AG10803 (cell line): ENCODE measurements at regions not wholly inside any gene's neighbourhood (a gene's known extent, or its start where the extent isn't known, plus 50 kb on each side); places are given as distances from the start of the nearest gene placed in this dataset.
"Not testable (repeated sequence)": the region's sequence is repeated elsewhere in the genome, so short reads cannot be mapped to it uniquely, and the experiment has no call there.

Source experiments
- DNase-seq: peaks from one replicate; pipeline ENCODE4 v3.0.0; 2010; ENCODE audit warnings: low read depth
- H3K4me3 ChIP-seq: 2 replicates; pipeline ENCODE4 v1.5.1; 2011; ENCODE audit warnings: mild to moderate bottlenecking, low read length, control low read depth
- CTCF ChIP-seq: conservative IDR thresholded peaks from 2 replicates; pipeline ENCODE4 v1.5.1; 2011; ENCODE audit warnings: mild to moderate bottlenecking, low read length, control low read depth, inconsistent platforms

DNA sequence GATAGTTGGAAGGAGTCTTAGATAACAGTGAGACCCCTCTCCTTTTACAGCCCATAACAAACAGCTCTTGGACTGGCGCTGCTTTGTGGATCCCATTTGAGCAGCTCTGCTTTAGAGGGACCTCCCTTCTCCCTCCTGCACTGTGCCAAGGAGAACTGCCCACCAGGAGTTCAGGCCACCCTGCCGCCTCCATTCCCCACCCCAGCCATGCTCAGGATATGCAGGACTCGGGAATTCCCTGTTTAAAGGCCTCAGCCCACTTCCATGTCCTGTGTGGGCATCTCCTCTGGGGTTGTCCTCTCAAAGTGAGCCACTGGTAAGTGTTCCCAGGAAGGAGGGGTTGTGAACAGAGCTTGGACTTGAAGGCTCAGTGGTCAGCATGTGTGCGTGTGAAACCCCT lies 78.9 kb upstream of the ADRA1D start:
- DNase-seq = no peak
- TF ChIP-seq CTCF = no peak
- H3K4me3 ChIP-seq = no peak overlapping the region

DNA sequence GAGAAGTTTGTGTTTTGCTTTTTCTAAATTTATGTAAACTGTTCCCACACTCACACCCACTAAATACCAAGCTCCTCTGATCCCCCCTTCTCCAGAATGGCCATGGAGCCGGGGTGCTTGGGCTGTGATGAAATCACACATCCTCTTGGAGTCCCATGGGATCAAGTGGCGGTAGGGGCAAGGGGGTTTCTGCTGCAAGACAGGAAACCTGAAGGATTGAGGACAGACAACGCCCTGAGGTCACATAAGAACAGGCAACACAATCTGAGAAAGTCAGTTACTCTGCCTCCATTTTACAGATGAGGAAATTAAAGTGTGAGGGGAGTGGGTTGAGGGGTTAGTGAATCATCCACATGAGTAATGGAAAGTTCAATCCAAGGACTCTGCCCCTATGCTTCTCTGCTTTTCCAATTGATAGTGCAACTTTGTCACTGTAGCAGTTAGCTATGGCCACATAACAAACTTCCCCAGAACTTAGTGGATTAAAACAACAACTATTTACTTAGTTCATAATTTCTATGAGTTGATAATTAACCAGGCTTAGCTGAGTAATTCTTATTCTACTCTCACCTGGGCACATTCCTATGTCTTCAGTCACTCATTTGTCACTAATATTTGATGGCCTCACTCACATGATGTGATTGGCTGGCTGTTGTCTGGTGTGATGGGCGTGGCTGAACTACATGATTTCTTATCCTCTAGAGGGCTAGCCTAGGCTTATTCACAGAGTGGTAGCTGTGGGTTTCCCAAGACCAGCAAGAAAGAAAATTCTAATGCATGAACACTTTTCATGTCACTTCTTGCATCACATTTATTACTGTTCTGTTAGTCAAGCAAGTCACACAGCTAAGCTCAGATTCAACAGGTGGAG lies 77.3 kb upstream of the ADRA1D start:
- no peak for DNase-seq
- no peak for TF ChIP-seq CTCF
- no peak overlapping the region for H3K4me3 ChIP-seq

DNA sequence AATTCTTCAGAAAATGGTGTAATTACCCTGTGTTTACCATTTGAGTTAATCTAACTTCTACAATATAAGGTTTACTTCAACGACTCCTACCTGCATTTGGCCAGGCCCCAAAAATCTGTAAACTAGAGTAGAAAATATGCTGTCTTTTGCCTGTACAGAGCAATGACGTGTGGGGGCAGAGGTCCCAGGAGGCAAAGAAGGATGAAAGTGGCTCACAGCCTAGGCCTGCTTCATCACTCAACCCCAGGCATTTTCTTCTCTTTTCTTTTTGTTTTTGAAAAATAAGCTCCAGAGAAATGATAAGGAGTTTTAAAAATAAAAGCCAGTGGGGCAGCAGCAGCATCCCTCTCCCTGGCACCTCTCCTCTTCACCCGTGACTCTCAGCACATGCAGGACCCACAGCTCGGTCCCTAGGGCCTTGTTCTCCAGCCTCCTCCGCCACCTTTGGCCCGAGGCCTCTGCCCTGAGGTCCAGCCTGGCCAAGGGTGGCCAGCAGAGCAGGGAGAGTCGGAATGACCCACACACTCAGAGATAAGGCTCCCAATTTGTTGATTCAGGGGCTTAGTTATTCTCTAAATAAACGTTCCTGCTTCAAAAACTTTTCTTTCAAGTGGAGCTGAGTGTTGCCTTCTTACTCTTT lies 76.6 kb upstream of the ADRA1D start:
- TF ChIP-seq CTCF = no peak
- no peak for DNase-seq

DNA sequence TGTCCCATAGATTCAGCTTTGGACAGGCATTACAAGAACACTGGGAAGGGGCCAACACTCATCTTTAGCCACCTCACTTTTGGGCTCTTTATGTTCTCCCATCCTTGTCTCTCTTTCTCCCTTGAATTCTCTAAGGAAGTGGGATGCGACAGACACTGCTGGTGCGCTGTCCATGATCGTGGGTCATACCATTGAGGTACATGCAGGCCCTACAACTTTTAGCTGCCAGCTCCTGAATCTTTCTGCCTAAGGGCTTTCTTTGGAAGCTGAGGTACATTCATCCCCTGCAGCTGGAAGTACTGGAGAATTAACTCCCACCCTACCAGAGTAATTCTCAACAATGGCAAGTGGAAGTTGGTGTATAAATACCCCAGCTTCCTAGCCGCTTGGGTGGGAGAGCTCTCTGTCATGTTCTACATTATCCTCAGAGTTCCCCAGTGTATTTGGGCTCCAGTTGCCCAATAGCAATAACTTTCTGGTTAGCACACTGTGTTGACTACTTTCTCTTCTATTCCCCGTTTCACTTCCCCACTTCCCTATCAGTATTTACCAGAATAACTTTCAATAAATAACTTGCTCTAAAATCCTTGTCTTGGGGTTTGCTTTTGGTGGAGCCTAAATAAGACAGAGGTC lies 75.6 kb upstream of the ADRA1D start:
- no peak overlapping the region for H3K4me3 ChIP-seq
- DNase-seq = no peak
- TF ChIP-seq CTCF = no peak

More for the DNA sequence above, 76.6 kb upstream of the ADRA1D start:
- no peak overlapping the region for H3K4me3 ChIP-seq

GRCh38 chr20:4322499-4322898 lies 73.4 kb upstream of the ADRA1D start:
- H3K4me3 ChIP-seq = no peak overlapping the region
- DNase-seq = no peak
- TF ChIP-seq CTCF = no peak

GRCh38 chr20:4320291-4320690 lies 71.2 kb upstream of the ADRA1D start:
- no peak overlapping the region for H3K4me3 ChIP-seq
- TF ChIP-seq CTCF = no peak
- peak; percentile 49 for DNase-seq

DNA sequence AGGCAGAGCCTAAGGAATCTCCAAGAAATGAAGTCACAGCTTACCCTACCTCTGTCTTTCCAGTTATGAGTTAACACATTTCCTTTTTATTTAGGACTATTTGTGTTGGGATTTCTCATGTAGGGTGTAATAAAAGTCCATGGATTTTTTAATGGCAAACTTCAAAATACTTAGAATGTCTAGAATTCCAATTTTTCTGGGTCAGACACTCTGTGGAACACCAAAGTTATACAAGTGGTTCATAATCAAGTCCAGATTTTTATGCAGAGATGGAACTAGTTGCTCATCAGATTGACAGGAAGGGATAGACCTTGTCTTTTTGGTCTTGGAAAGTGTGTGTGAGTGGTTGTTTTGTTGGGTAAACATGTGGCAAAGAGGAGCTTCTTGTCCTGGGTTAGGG lies 69.8 kb upstream of the ADRA1D start:
- TF ChIP-seq CTCF = no peak
- DNase-seq = peak; percentile 79
- no peak overlapping the region for H3K4me3 ChIP-seq

DNA sequence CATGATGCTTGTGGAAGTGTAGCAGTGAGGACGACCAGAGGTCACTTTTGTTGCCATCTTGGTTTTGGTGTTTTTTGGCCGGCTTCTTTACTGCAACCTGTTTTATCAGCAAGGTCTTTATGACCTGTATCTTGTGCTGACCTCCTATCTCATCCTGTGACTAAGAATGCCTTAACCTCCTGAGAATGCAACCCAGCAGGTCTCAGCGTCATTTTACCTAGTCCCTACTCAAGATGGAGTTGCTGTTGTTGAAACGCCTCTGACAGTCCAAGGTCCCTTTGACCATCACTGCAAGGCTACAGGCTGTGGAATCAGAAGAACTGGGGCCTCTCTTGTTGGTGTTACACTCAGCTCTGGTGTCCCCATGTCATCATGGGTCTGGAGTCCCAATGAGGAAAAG lies 61.5 kb upstream of the ADRA1D start:
- H3K4me3 ChIP-seq, DNase-seq: not testable (repeated sequence)
